Sigmoid colon (tissue), 6 donors: ENCODE measurements at regions not wholly inside any gene's neighbourhood (a gene's known extent, or its start where the extent isn't known, plus 50 kb on each side); places are given as distances from the start of the nearest gene placed in this dataset.

Source experiments
- DNase-seq: peaks from one replicate; pipeline ENCODE4 v3.0.0-alpha.2; 2019
- H3K27ac ChIP-seq, 4 donors: fragments of 200-600 bp; sonication (generic); one replicate each; pipeline ENCODE4 v1.5.1; 2016 to 2019; ENCODE audit warnings: mild to moderate bottlenecking in 1 of 4
- H3K27me3 ChIP-seq, 3 donors: fragments of 200-600 bp; sonication (generic); one replicate each; pipeline ENCODE4 v1.5.1; 2019; ENCODE audit warnings: mild to moderate bottlenecking in 1 of 3
- H3K36me3 ChIP-seq, 4 donors: fragments of 200-600 bp; sonication (generic); one replicate each; pipeline ENCODE4 v1.5.1; 2016 to 2019
- H3K4me1 ChIP-seq, 4 donors: fragments of 200-600 bp; sonication (generic); one replicate each; pipeline ENCODE4 v1.5.1; 2017 to 2019
- H3K4me3 ChIP-seq, 4 donors: fragments of 200-600 bp; sonication (generic); one replicate each; pipeline ENCODE4 v1.5.1; 2017 to 2019; ENCODE audit warnings: mild to moderate bottlenecking in 2 of 4, moderate library complexity in 1 of 4
- H3K9me3 ChIP-seq, 4 donors: fragments of 200-600 bp in 3 of 4; sonication (generic) in 3 of 4; one replicate each; pipeline versions ENCODE4 v1.5.1 to v1.6.1; 2013 to 2019
- EP300 ChIP-seq, 4 donors: sonication (generic); formaldehyde crosslinking; IDR thresholded peaks; one replicate each; pipeline ENCODE4 v1.6.1; 2017; ENCODE audit warnings: antibody characterized with exemption in 4 of 4
- POLR2A ChIP-seq, 2 donors: fragments of 450-650 bp; IDR thresholded peaks; one replicate each; pipeline ENCODE4 v1.6.1; 2016; ENCODE audit warnings: antibody characterized with exemption in 2 of 2, mild to moderate bottlenecking in 2 of 2, moderate library complexity in 2 of 2
- POLR2AphosphoS5 ChIP-seq, 4 donors: sonication (generic); formaldehyde crosslinking; IDR thresholded peaks; one replicate each; pipeline ENCODE4 v1.6.1; 2017; ENCODE audit warnings: antibody characterized with exemption in 4 of 4
- WGBS, 2 donors: extraction: QIAGEN DNeasy Blood & Tissue Kit; methylation state at CpG; one replicate each; pipeline ENCODE4 v1.1.7; 2013; 5-methylcytosine and 5-hydroxymethylcytosine counted together
- intact Hi-C: fragments of 100-400 bp; cut with DNase I; formaldehyde crosslinking; loops from one replicate; pipeline ENCODE4 v1.15.1; 2023
- TF ChIP-seq, protein P1 (sequence below), 4 experiments: fragments of 450-650 bp in 3 of 4; fragments of 200-600 bp in 1 of 4; IDR thresholded peaks; one replicate each; pipeline ENCODE4 v1.5.1; 2016 to 2019; ENCODE audit warnings: antibody characterized with exemption in 4 of 4, mild to moderate bottlenecking in 3 of 4, moderate library complexity in 2 of 4
- donor health status: healthy with polysubstance abuse.
- donor health status: healthy.

DNA sequence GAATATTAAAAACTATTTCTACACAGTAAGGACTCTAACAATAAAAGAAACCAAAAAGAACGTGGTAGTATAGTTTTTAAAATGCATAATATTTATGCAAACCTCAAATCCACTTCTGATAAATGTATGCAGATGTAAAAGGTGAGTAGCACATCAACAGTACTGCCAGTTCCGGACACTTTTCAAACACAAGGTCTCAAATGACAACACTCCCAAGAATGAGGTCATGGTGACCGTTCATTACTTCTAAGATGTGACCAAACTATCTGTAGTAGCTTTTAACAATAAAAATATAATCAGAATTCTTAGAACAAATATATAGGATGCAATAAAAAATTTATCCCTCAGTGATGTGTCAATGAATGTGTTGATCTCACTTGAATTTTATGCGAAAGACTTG lies 238.7 kb upstream of the NREP start:
- H3K36me3 ChIP-seq = no peaks in the 10 kb centered on the region
- H3K4me1 ChIP-seq = no peaks in the 10 kb centered on the region
- 64 to 85% methylated on average over 4 of the region's 4 CpGs for WGBS, 2 donors
- no peak overlapping the region for H3K27ac ChIP-seq
- no peak for TF ChIP-seq POLR2AphosphoS5 (IDR thresholded peaks at IDR 0.05)
- TF ChIP-seq EP300 (IDR thresholded peaks at IDR 0.05) = no peak
- TF ChIP-seq POLR2A (IDR thresholded peaks at IDR 0.05) = no peak
- TF ChIP-seq, protein P1, sequence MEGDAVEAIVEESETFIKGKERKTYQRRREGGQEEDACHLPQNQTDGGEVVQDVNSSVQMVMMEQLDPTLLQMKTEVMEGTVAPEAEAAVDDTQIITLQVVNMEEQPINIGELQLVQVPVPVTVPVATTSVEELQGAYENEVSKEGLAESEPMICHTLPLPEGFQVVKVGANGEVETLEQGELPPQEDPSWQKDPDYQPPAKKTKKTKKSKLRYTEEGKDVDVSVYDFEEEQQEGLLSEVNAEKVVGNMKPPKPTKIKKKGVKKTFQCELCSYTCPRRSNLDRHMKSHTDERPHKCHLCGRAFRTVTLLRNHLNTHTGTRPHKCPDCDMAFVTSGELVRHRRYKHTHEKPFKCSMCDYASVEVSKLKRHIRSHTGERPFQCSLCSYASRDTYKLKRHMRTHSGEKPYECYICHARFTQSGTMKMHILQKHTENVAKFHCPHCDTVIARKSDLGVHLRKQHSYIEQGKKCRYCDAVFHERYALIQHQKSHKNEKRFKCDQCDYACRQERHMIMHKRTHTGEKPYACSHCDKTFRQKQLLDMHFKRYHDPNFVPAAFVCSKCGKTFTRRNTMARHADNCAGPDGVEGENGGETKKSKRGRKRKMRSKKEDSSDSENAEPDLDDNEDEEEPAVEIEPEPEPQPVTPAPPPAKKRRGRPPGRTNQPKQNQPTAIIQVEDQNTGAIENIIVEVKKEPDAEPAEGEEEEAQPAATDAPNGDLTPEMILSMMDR (IDR thresholded peaks at IDR 0.05) = no peak
- no peak for DNase-seq
- intact Hi-C loops = no loop called here
- no peaks in the 10 kb centered on the region for H3K27me3 ChIP-seq
- no peak overlapping the region for H3K4me3 ChIP-seq
- H3K9me3 ChIP-seq = no peaks in the 10 kb centered on the region

DNA sequence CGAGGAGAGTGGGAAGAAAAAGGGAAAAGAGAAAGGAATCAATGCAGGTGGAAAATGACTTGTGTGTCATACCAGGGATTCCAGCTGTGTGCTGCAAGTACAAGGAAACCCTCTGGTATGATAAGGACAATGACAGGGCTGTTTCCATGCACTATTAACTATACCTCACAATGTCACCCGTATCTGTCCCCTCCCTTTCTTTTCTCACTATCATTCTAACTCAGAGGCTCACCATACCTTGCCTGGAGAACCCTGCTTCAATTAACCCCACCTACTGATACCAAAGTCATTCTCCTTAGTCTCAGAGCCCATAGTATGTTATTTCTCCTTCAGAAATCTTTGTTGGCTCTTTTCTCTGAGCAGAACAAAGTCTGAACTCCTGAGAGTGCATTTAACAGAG lies 236.2 kb upstream of the NREP start:
- TF ChIP-seq POLR2AphosphoS5 (IDR thresholded peaks at IDR 0.05) = no peak
- TF ChIP-seq, protein P1 (IDR thresholded peaks at IDR 0.05) = no peak
- TF ChIP-seq EP300 (IDR thresholded peaks at IDR 0.05) = no peak
- TF ChIP-seq POLR2A (IDR thresholded peaks at IDR 0.05) = no peak
- no peaks in the 10 kb centered on the region for H3K9me3 ChIP-seq
- no peaks in the 10 kb centered on the region for H3K4me1 ChIP-seq
- no peak overlapping the region for H3K27ac ChIP-seq
- H3K27me3 ChIP-seq = no peaks in the 10 kb centered on the region
- no peaks in the 10 kb centered on the region for H3K36me3 ChIP-seq
- WGBS, 2 donors = 76 to 82% methylated on average over 2 of the region's 2 CpGs
- no peak for DNase-seq
- intact Hi-C loops = no loop called here
- no peak overlapping the region for H3K4me3 ChIP-seq

DNA sequence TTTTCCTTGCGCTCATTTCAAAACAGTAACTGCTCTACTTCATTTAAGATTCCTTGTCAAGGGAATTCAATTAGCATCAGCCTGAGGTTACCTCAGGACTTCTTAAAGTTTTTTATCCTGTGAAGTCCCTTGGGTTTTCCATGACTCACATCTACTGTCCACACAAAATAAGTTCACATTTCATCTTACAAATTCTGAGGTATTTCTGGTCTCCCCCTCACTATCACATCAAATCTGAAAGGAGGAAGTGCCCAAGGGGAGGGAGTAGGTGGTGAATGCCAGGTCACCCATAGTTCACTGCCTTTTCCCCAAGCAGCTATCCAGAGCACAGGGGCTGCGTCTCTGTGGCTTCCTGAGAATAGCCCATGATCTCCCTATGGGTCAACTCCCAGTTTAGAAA lies 227.1 kb upstream of the NREP start:
- DNase-seq = no peak
- Histone ChIP-seq H3K27ac (no peak overlapping the region), H3K27me3 (no peaks in the 10 kb centered on the region), H3K36me3 (no peaks in the 10 kb centered on the region), H3K4me1 (no peaks in the 10 kb centered on the region), H3K9me3 (no peaks in the 10 kb centered on the region), H3K4me3 (no peak overlapping the region)
- TF ChIP-seq POLR2A (IDR thresholded peaks at IDR 0.05) (no peak), EP300 (IDR thresholded peaks at IDR 0.05) (no peak), POLR2AphosphoS5 (IDR thresholded peaks at IDR 0.05) (no peak)
- TF ChIP-seq, protein P1 (IDR thresholded peaks at IDR 0.05) = no peak
- intact Hi-C loops = no loop called here
- 60 to 72% methylated on average over 2 of the region's 2 CpGs for WGBS, 2 donors

DNA sequence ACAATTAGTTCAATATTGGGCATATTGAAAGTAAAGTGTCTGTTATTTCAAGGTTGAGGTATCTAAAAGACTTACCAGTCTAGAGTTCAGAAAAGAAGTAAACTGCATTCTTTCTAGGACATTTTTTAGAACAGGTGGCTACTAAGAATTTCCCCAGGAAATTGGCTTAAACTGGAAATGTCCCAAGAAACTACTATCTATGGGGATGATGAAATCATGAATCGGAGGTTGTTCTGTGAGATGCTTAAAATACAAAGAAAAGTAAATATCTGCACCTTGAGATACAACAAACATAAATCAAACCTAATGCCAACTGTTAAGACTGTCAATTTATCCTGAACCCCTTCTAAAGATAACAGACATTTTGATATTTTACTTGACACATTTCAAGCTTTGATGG lies 226.5 kb upstream of the NREP start:
- no peak overlapping the region for H3K27ac ChIP-seq
- no peak for DNase-seq
- no peaks in the 10 kb centered on the region for H3K27me3 ChIP-seq
- no peak for TF ChIP-seq POLR2A (IDR thresholded peaks at IDR 0.05)
- 37 to 72% methylated on average over 1 of the region's 1 CpG for WGBS, 2 donors
- no peaks in the 10 kb centered on the region for H3K4me1 ChIP-seq
- H3K9me3 ChIP-seq = no peaks in the 10 kb centered on the region
- intact Hi-C loops = no loop called here
- no peaks in the 10 kb centered on the region for H3K36me3 ChIP-seq
- no peak overlapping the region for H3K4me3 ChIP-seq

DNA sequence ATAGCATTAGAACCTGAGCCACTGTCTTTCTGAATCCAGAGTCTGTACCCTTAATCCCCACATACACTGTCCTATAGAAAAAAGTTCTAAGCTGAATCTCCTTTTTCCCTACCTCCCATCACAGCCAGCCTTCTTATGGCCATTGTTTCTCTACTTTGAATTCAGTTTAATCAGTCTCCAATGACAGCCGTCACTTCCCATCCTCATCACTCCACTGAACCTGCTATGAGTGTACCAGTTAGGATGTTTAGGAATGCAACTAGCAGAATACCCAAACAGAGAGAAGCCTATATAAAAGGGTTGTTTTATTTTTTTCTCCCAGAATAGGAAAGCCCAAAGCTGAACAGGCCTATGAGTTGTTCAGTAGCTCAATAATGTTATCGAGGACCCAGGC lies 220.4 kb upstream of the NREP start:
- WGBS, 2 donors = 90% methylated on average over 2 of the region's 2 CpGs
- H3K27ac ChIP-seq = no peak overlapping the region
- no peak overlapping the region for H3K4me3 ChIP-seq
- H3K4me1 ChIP-seq = peaks cover 0 to 48% (median 40%) of the 10 kb centered on the region in 4 donors
- TF ChIP-seq POLR2A (IDR thresholded peaks at IDR 0.05) (no peak), POLR2AphosphoS5 (IDR thresholded peaks at IDR 0.05) (no peak), EP300 (IDR thresholded peaks at IDR 0.05) (no peak)
- TF ChIP-seq, protein P1 (IDR thresholded peaks at IDR 0.05) = no peak
- no peaks in the 10 kb centered on the region for H3K36me3 ChIP-seq
- intact Hi-C loops = no loop called here
- H3K9me3 ChIP-seq = no peaks in the 10 kb centered on the region
- H3K27me3 ChIP-seq = no peaks in the 10 kb centered on the region
- DNase-seq = no peak
